Tibial nerve (tissue), 4 donors: ENCODE measurements at regions not wholly inside any gene's neighbourhood (a gene's known extent, or its start where the extent isn't known, plus 50 kb on each side); places are given as distances from the start of the nearest gene placed in this dataset. TPM values are rescaled to one million over a fixed set of nuclear protein-coding genes. Genes with fewer than 3 reads are reported as not detected.

Source experiments
- DNase-seq, 2 donors: peaks; one replicate each; pipeline ENCODE4 v3.0.0-alpha.2; 2019; ENCODE audit warnings: low spot score in 2 of 2
- H3K27ac ChIP-seq, 4 donors: fragments of 200-600 bp; sonication (generic) in 3 of 4; one replicate each; pipeline ENCODE4 v1.5.1; 2017 to 2019; ENCODE audit warnings: mild to moderate bottlenecking in 1 of 4
- H3K27me3 ChIP-seq, 2 donors: fragments of 200-600 bp; sonication (generic) in 1 of 2; one replicate each; pipeline versions ENCODE4 v1.5.1 to v1.6.0; 2017 to 2019
- H3K36me3 ChIP-seq, 3 donors: fragments of 200-600 bp; sonication (generic); one replicate each; pipeline ENCODE4 v1.5.1; 2018 to 2019
- H3K4me1 ChIP-seq, 4 donors: fragments of 200-600 bp; sonication (generic) in 3 of 4; one replicate each; pipeline ENCODE4 v1.5.1; 2017 to 2019
- H3K4me3 ChIP-seq, 4 donors: fragments of 200-600 bp; sonication (generic) in 3 of 4; one replicate each; pipeline ENCODE4 v1.5.1; 2017 to 2019; ENCODE audit warnings: mild to moderate bottlenecking in 1 of 4, moderate library complexity in 1 of 4
- H3K9me3 ChIP-seq, 4 donors: fragments of 200-600 bp; sonication (generic) in 3 of 4; one replicate each; pipeline ENCODE4 v1.5.1; 2017 to 2019
- CTCF ChIP-seq, 5 experiments: fragments of 200-600 bp in 3 of 5; fragments of 450-650 bp in 2 of 5; sonication (generic) in 3 of 5; IDR thresholded peaks; one replicate each; pipeline ENCODE4 v1.5.1; 2016 to 2019; ENCODE audit warnings: antibody characterized with exemption in 5 of 5, mild to moderate bottlenecking in 3 of 5, moderate library complexity in 2 of 5
- EP300 ChIP-seq, 2 donors: sonication (generic); formaldehyde crosslinking; IDR thresholded peaks; one replicate each; pipeline ENCODE4 v1.6.1; 2017; ENCODE audit warnings: antibody characterized with exemption in 2 of 2, mild to moderate bottlenecking in 1 of 2
- POLR2A ChIP-seq, 2 donors: fragments of 450-650 bp; IDR thresholded peaks; one replicate each; pipeline ENCODE4 v1.6.1; 2017; ENCODE audit warnings: antibody characterized with exemption in 2 of 2, mild to moderate bottlenecking in 2 of 2, moderate library complexity in 2 of 2
- WGBS, 2 donors: methylation state at CpG; one replicate each; pipeline ENCODE4 v1.1.5; 2018; 5-methylcytosine and 5-hydroxymethylcytosine counted together
- small RNA-seq: library from RNA; depleted of rRNA; stranded (forward); fragments of <200 nt; gene quantifications from one replicate; pipeline ENCODE3, GENCODE V24; 2016

- WGBS, 2 donors: 52 to 73% methylated on average over 4 of the region's 4 CpGs
- Histone ChIP-seq H3K27me3 (no peaks in the 10 kb centered on the region), H3K27ac (no peak overlapping the region), H3K4me1 (no peaks in the 10 kb centered on the region), H3K4me3 (no peak overlapping the region), H3K36me3 (no peaks in the 10 kb centered on the region), H3K9me3 (no peaks in the 10 kb centered on the region)
- no peak for DNase-seq
- TF ChIP-seq EP300 (IDR thresholded peaks at IDR 0.05) (no peak), CTCF (IDR thresholded peaks at IDR 0.05) (no peak), POLR2A (IDR thresholded peaks at IDR 0.05) (no peak)
Measured at GRCh38 chr6:65761890-65762289, 54.9 kb upstream of the EYS start.

GRCh38 chr6:65760285-65760684 is 53.3 kb upstream of the EYS start:
- no peaks in the 10 kb centered on the region for H3K27me3 ChIP-seq
- H3K27ac ChIP-seq: no peak overlapping the region
- no peak for DNase-seq
- H3K4me3 ChIP-seq: no peak overlapping the region
- H3K4me1 ChIP-seq: no peaks in the 10 kb centered on the region
- H3K36me3 ChIP-seq: no peaks in the 10 kb centered on the region
- WGBS, 2 donors: 71 to 86% methylated on average over 1 of the region's 1 CpG
- TF ChIP-seq POLR2A (IDR thresholded peaks at IDR 0.05): no peak
- no peak for TF ChIP-seq EP300 (IDR thresholded peaks at IDR 0.05)
- TF ChIP-seq CTCF (IDR thresholded peaks at IDR 0.05): no peak
- H3K9me3 ChIP-seq: no peaks in the 10 kb centered on the region

Small RNA genes in the stretch of these regions (small RNA-seq; reads per million reads assigned to genes)
- gene RF00019 (not detected), gene RF00571 (not detected), gene RNA5SP208 (not detected), gene RNU6-280P (not detected), gene RNU7-66P (not detected)
